ENCODE measurements at regions not wholly inside any gene's neighbourhood (a gene's known extent, or its start where the extent isn't known, plus 50 kb on each side); places are given as distances from the start of the nearest gene placed in this dataset.

GRCh38 chr20:37643400-37643799, 50.4 kb upstream of the CTNNBL1 start:
- DNase-seq: no peak

- no peak for DNase-seq
Observed at GRCh38 chr20:37642246-37642645, 51.6 kb upstream of the CTNNBL1 start.

- no peak for DNase-seq
Observed at GRCh38 chr20:37640600-37641561, 52.9 kb upstream of the CTNNBL1 start.

- DNase-seq: no peak
Observed at GRCh38 chr20:37638527-37638926, 55.3 kb upstream of the CTNNBL1 start.

- DNase-seq: no peak
Observed at GRCh38 chr20:37636977-37637376, 56.9 kb upstream of the CTNNBL1 start.

- DNase-seq: no peak
Observed at GRCh38 chr20:37636212-37636975, 57.4 kb upstream of the CTNNBL1 start.

GRCh38 chr20:37630993-37631392, 62.8 kb upstream of the CTNNBL1 start:
- no peak for DNase-seq

- DNase-seq: no peak
Observed at GRCh38 chr20:37630166-37630565, 63.7 kb upstream of the CTNNBL1 start.

GRCh38 chr20:37627767-37628130, 66.1 kb upstream of the CTNNBL1 start:
- DNase-seq: no peak

GRCh38 chr20:37627060-37627766, 66.6 kb upstream of the CTNNBL1 start:
- DNase-seq: no peak

GRCh38 chr20:37624963-37625362, 68.9 kb upstream of the CTNNBL1 start:
- no peak for DNase-seq

GRCh38 chr20:37622728-37623127, 71.1 kb upstream of the CTNNBL1 start:
- DNase-seq: no peak

- no peak for DNase-seq
Observed at GRCh38 chr20:37619496-37619895, 74.3 kb upstream of the CTNNBL1 start.

GRCh38 chr20:37616110-37616425, 77.8 kb upstream of the CTNNBL1 start:
- no peak for DNase-seq

GRCh38 chr20:37615340-37616109, 78.3 kb upstream of the CTNNBL1 start:
- DNase-seq: no peak

GRCh38 chr20:37611852-37612251, 82.0 kb upstream of the CTNNBL1 start:
- DNase-seq: no peak

GRCh38 chr20:37611346-37611745, 82.5 kb upstream of the CTNNBL1 start:
- DNase-seq: no peak

- DNase-seq: no peak
Observed at GRCh38 chr20:37610203-37610798, 82.6 kb upstream of the BLCAP start.

- DNase-seq: no peak
Observed at GRCh38 chr20:37602634-37603033, 75.0 kb upstream of the BLCAP start.

GRCh38 chr20:37600486-37600885, 72.8 kb upstream of the BLCAP start:
- DNase-seq: no peak

GRCh38 chr20:37598575-37599342, 71.1 kb upstream of the BLCAP start:
- DNase-seq: peak; percentile 22

Data from occipital lobe (tissue), 1 donor.